HG03558 (cell line): ENCODE measurements at regions not wholly inside any gene's neighbourhood (a gene's known extent, or its start where the extent isn't known, plus 50 kb on each side); places are given as distances from the start of the nearest gene placed in this dataset.
"Not testable (repeated sequence)": the region's sequence is repeated elsewhere in the genome, so short reads cannot be mapped to it uniquely, and the experiment has no call there.

Experiments used
- ATAC-seq: cut with Tn5 transposase; IDR thresholded peaks from one replicate; pipeline ENCODE4 v1.9.1; 2021; ENCODE audit warnings: moderate number of reproducible peaks; ENCODE audit not compliant: unreplicated experiment; ENCODE audit errors: extremely low read depth

- ATAC-seq: no peak
Observed at GRCh38 chr11:42363701-42364100, 904.2 kb upstream of the LRRC4C start.

- ATAC-seq: no peak
Observed at GRCh38 chr11:42390116-42390515, 921.7 kb upstream of the API5 start.

- ATAC-seq: no peak
Observed at GRCh38 chr11:42397483-42397882, 914.3 kb upstream of the API5 start.

GRCh38 chr11:42407341-42407740, 904.5 kb upstream of the API5 start:
- ATAC-seq: no peak

GRCh38 chr11:42410251-42410955, 901.4 kb upstream of the API5 start:
- no peak for ATAC-seq

DNA sequence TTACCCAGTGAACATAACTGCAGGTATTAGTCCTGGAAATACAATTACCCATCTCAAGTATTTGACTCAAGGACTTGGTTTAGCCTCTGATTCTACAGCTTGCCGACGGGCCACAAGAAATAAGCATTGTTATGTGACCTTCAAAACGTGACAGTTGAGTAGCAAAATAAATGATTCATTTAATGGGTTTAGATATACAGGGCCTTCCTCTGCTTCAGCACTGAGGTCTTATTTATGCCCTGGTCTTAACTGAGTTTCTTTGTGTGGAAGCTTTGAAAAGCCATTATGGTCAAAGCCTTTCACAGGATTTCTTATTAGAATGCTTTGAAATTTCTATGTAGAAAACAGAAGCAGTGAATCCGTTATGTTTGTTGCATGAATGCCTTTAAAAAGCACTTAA, 899.2 kb upstream of the API5 start:
- no peak for ATAC-seq

DNA sequence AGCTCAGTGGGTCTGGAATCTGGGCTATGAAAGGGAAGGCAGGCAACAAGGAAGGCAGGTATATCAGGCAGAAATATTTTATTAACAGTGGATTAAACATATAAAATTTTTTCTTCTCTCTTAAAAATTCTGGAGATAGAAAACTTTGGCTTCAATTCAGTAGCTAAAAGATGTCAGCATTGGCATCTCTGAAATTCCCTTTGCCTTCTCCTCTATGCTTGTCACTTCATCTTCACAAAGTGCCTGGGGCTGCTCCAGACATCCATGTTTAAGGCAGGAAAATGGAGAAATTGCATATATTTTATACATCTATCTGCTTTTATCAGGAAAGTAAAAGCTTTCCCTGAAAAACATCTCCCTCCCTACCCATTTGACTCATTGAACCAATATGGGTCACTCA, 894.1 kb upstream of the API5 start:
- ATAC-seq: no peak

GRCh38 chr11:42422090-42422489, 889.7 kb upstream of the API5 start:
- ATAC-seq: no peak

DNA sequence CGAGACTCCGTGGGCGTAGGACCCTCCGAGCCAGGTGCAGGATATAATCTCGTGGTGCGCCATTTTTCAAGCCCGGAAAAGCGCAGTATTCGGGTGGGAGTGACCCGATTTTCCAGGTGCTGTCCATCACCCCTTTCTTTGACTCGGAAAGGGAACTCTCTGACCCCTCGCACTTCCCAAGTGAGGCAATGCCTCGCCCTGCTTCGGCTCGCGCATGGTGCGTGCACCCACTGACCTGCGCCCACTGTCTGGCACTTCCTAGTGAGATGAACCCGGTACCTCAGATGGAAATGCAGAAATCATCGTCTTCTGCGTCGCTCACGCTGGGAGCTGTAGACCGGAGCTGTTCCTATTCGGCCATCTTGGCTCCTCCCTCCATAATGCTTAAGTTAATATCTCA, 876.9 kb upstream of the API5 start:
- not testable (repeated sequence) for ATAC-seq

GRCh38 chr11:42444406-42444805, 867.4 kb upstream of the API5 start:
- no peak for ATAC-seq

- ATAC-seq: no peak
Observed at GRCh38 chr11:42462558-42463310, 849.1 kb upstream of the API5 start.

- no peak for ATAC-seq
Observed at GRCh38 chr11:42465623-42466022, 846.2 kb upstream of the API5 start.

- ATAC-seq: no peak
Observed at GRCh38 chr11:42473106-42473505, 838.7 kb upstream of the API5 start.

GRCh38 chr11:42482822-42483221, 829.0 kb upstream of the API5 start:
- no peak for ATAC-seq

DNA sequence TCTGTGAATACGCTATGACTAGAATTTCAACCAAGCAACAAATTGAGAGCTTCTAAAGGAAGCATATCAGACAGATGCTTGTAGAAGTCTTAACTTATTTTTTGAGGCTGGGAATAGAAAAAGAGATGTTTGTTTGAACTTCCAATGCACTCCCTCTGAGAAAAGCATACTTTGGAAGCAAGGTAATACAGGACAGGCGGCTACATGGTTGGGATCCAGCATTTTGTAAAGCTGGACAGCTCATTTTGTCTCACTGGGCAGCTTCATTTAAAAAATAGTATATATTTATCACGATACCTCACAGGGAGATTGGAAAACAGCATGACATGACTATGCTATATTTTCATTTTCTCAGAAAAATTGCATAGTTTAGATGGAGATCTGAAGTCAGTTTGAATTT, 821.3 kb upstream of the API5 start:
- no peak for ATAC-seq

DNA sequence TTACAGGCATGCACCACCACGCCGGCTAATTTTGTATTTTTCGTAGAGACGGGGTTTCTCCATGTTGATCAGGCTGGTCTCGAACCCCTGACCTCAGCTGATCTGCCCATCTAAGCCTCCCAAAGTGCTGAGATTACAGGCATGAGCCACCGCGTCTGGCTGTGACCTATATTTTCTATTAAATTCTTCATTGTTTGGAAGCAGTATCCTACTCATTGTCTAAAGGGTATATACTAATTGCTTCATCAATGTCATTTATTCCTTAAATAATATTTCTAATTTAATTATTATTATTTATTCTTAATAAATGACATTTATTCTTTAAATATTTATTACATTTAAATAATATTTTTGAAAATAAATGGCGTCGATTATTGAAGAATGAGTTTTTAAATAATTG, 817.3 kb upstream of the API5 start:
- no peak for ATAC-seq

GRCh38 chr11:42498971-42499370, 812.8 kb upstream of the API5 start:
- no peak for ATAC-seq

DNA sequence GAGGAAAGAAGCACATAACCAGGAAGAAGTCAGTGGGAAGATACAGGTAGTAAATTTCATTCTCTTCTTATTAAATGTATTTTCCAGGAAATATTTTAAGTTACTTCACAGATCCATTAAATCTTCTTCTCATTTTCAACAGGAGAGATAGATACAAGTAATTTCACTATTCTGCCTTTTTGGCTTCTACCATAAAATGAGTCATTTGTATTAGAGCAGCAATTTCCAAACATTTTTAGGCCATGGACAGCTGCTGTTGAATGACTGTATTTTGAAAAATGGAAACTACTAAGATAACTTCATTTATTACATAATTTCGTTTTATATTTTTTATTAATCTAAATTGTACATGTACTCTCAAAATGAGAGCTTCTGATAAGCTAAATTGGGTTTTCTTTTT, 809.6 kb upstream of the API5 start:
- no peak for ATAC-seq

- no peak for ATAC-seq
Observed at GRCh38 chr11:42521994-42522393, 789.8 kb upstream of the API5 start.

- ATAC-seq: peak; percentile 88
Observed at GRCh38 chr11:42524534-42525227, 787.1 kb upstream of the API5 start.

DNA sequence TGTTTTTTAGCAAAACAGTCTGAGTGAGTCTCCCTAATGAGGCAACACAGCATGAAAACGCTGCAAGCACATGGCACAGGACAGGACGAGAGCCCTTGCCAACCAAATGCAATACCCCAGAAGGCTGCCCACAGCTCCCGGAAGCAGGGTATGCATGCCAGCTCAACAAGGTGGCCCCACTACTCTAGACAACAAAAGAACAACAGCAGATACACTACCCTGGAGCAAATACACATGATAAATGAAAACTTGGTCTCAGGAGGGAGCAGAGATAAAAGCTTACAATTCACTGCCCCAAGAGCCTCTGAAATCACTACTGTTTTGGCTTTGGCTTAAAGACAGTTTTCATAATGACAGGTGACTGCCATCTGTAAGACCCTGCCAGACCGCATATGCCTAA, 785.4 kb upstream of the API5 start:
- no peak for ATAC-seq
